EH (cell line): ENCODE measurements at regions not wholly inside any gene's neighbourhood (a gene's known extent, or its start where the extent isn't known, plus 50 kb on each side); places are given as distances from the start of the nearest gene placed in this dataset.

Source experiments
- DNase-seq: peaks from one replicate; pipeline ENCODE4 v3.0.0-alpha.2; 2015; ENCODE audit warnings: low read depth

GRCh38 chr11:116182356-116182966, 590.3 kb downstream of the BUD13 start:
- DNase-seq = no peak

GRCh38 chr11:116180806-116181600, 591.8 kb downstream of the BUD13 start:
- DNase-seq = no peak

- DNase-seq = no peak
Observed at GRCh38 chr11:116179401-116179800, 593.4 kb downstream of the BUD13 start.

GRCh38 chr11:116177521-116178210, 595.1 kb downstream of the BUD13 start:
- DNase-seq = no peak

- DNase-seq = no peak
Observed at GRCh38 chr11:116176484-116177005, 596.2 kb downstream of the BUD13 start.

- DNase-seq = no peak
Observed at GRCh38 chr11:116175707-116176106, 597.1 kb downstream of the BUD13 start.

GRCh38 chr11:116173941-116174911, 598.6 kb downstream of the BUD13 start:
- no peak for DNase-seq

- no peak for DNase-seq
Observed at GRCh38 chr11:116173506-116173905, 599.3 kb downstream of the BUD13 start.

- no peak for DNase-seq
Observed at GRCh38 chr11:116172851-116173250, 599.9 kb downstream of the BUD13 start.

GRCh38 chr11:116172156-116172555, 600.6 kb downstream of the BUD13 start:
- no peak for DNase-seq

GRCh38 chr11:116171271-116172140, 601.3 kb downstream of the BUD13 start:
- DNase-seq = no peak

GRCh38 chr11:116170526-116171120, 602.2 kb downstream of the BUD13 start:
- DNase-seq = no peak

GRCh38 chr11:116169776-116170175, 603.0 kb downstream of the BUD13 start:
- no peak for DNase-seq

GRCh38 chr11:116168459-116168787, 604.4 kb downstream of the BUD13 start:
- no peak for DNase-seq

GRCh38 chr11:116167706-116168458, 604.9 kb downstream of the BUD13 start:
- DNase-seq = no peak

GRCh38 chr11:116166573-116167465, 606.0 kb downstream of the BUD13 start:
- DNase-seq = no peak

GRCh38 chr11:116164843-116165242, 607.9 kb downstream of the BUD13 start:
- no peak for DNase-seq

GRCh38 chr11:116162886-116163230, 609.9 kb downstream of the BUD13 start:
- no peak for DNase-seq
